HG02870 (cell line): ENCODE measurements at regions not wholly inside any gene's neighbourhood (a gene's known extent, or its start where the extent isn't known, plus 50 kb on each side); places are given as distances from the start of the nearest gene placed in this dataset.

Source experiments
- ATAC-seq: cut with Tn5 transposase; IDR thresholded peaks from one replicate; pipeline ENCODE4 v1.9.1; 2021; ENCODE audit warnings: mild to moderate bottlenecking, moderate library complexity; ENCODE audit not compliant: unreplicated experiment

DNA sequence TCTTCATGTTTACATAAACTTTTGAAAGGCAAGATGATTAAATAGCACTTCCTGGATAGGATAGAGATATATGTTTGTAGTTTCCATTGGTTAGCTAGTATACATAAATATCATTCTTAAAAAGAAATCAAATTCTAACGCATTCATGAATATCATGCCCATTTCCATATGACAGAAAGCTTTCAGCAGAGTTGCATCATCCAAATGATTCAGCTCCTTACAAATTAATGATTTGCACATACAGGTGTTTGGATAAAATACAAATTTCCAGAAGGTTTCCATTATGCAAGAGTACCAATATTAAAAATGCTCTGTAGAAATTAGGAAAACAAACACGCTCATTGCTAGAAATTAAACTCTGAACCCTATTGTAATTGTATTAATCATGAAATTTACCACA, 264.4 kb downstream of the FOXG1 start:
- no peak for ATAC-seq

GRCh38 chr14:29035134-29035533, 268.5 kb downstream of the FOXG1 start:
- ATAC-seq, result no peak

DNA sequence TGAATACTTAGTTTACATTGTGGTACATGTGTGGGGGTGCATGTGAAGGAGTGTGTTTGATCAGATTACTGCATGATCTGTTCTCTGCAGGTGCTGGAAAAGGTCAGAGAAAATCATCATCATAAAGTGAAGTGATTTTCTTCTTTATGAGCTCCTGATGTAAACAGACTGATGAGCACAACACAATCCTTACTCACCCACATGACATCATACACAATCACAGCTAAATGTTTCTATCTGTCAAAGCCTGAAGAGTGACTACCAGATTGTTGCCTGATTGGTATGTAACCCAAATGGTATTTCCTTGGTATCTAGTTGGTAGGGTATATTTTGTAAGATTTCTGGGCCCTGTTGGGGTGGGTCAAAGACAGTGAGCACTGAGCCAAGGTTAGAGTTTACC, 270.8 kb downstream of the FOXG1 start:
- no peak for ATAC-seq

DNA sequence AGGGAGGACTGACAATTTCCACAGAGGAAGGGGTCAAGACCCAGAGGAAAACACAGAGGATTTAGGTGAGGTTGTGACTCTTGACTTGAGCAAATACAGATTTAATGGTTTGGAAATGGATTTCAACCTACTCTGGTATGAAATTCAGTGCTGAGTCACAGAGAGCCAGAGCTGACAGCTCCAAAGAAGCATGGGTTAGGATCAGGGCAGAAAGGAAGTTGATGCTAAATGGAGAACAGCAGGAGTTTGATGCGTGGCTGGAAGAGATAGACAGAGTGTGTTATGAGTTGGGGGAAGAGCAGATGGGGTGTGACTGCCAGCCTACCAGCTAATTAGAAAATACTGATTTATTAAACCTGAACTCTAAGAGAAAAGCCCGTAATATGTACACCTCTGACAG, 272.6 kb downstream of the FOXG1 start:
- no peak for ATAC-seq

DNA sequence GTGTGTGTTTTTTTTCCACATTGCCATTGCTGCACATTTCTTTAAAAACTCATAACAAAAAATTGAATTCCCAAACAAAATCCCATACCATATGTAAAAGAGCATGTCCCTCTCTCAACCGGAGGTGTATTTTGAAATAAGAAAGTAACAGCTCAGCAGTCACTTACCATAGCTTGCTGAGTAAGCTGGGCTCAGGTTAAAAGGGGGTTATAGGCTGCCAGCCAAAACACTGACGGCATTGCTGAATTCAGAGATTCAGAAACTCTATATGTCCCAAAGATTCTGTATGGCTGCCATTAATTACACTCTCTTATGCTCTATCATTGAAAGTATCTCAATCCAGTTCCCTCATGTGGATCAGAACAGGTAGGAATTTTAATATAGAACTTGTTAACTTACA, 276.0 kb downstream of the FOXG1 start:
- ATAC-seq, result no peak

DNA sequence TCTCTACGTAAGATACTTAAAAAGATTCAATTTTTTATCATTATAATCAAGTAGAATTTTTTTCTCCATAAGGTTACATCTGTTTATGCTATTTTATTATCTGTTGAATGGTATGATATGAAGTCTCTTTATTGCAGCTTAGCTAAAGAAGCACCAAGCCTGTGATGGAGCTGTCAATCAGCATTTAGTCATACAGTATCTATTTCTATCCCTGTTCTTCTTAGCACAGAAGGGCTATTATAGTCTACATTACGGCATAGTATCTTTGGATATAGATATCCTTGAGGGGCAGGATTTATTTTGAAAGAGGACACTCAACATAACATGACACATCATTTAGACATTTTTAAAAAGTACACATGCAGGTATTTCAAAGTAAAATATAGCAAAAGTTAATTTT, 277.1 kb downstream of the FOXG1 start:
- no peak for ATAC-seq

DNA sequence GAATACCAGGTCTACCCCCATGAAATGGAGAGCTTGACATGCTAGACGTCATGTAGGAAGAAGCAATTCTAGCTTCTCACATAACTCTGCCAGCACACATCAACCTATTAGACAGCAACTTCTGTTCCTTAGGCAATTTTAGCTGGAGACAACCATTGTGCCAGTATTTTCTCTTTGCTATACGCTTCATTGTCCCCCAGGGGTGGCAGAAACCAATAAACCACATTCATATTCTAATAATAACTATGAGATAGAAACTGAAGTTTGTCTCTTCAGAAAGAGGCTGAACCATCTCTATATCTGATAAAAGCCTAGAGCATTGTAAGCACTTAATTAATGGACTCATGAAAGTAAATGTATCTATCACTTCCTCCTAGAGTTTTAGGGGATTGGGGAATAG, 278.6 kb downstream of the FOXG1 start:
- no peak for ATAC-seq

- ATAC-seq, result no peak
These were observed 287.5 kb downstream of the FOXG1 start for GRCh38 chr14:29054119-29054518.

GRCh38 chr14:29056041-29056566, 289.5 kb downstream of the FOXG1 start:
- no peak for ATAC-seq

GRCh38 chr14:29061702-29062101, 295.1 kb downstream of the FOXG1 start:
- ATAC-seq, result no peak

- no peak for ATAC-seq
These were observed 295.9 kb downstream of the FOXG1 start for GRCh38 chr14:29062466-29062865.

DNA sequence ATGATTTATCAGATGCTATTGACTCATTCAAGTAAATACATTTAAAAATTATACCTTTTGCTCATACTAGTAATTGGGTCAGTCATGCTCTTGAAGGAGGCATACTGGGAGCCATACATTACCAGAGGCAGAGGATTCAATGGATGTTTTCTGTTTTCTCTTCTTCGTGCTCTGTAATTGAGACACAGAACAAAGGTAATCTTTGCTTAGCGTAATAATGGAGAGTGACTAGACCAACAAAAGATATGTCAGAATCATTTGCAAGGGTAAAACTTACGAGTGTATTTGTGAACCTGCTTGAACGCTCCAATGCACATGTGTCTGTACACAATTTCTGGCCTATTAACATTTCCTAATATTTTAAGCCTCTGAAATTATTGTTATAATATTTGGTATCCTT, 296.4 kb downstream of the FOXG1 start:
- no peak for ATAC-seq

DNA sequence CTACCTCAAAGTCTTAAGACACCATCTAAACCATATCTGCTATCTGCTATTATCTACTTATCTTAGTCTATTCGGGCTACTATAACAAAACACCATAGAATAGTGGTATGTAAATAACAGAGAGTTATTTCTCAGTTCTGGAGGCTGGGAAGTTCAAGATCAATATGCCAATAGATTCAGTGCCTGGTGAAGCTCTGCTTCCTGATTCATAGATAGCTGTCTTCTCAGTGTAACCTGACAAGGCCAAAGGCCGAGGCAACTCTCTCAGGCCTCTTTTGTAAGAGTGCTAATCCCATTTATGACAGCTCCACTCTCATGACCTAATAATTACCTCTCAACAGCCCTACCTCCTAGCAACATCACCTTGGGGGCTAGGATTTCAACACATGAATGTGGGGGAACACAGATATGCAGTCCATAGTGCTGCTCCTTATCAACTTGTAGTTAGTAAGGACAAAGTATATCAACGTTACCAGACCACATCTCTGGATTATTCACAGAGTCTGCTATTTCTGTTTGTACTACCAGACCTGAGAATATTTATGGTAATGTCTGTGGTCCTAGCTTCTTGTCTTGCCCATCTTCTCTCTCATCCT, 297.8 kb downstream of the FOXG1 start:
- ATAC-seq, result no peak

DNA sequence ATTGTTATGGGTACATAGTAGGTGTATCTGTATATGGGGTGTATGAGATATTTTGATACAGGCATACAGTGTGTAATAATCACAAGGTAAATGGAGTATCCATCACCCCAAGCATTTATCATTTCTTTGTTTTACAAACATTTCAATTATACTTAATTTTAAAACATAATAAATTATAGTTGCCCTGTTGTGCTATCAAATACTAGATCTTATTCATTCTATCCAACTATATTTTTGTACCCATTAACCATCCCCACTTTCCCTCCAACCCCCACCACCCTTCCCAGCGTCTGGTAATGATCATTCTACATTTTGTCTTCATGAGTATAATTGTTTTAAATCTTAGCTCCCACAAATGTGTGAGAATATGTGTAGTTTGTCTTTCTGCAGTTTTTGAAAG, 302.6 kb downstream of the FOXG1 start:
- ATAC-seq, result no peak

DNA sequence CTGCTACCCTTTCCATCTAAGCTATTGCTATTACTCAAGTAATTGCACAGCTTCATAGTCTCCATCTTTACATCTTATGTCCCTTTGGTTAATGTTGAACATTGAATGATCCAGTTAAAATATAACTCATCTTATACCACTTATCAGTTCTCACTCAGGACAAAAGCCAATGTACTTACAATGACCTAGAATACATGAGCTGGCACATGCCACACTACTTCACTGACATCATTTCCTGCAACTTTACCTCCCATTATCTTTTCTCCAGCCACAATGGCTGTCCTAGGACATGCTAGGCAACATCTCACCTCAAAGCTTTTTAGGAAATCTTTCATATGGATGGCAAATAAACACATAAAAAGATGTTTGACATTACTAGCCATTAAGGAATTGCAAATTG, 309.2 kb downstream of the FOXG1 start:
- no peak for ATAC-seq

GRCh38 chr14:29077916-29078315, 311.3 kb downstream of the FOXG1 start:
- no peak for ATAC-seq

DNA sequence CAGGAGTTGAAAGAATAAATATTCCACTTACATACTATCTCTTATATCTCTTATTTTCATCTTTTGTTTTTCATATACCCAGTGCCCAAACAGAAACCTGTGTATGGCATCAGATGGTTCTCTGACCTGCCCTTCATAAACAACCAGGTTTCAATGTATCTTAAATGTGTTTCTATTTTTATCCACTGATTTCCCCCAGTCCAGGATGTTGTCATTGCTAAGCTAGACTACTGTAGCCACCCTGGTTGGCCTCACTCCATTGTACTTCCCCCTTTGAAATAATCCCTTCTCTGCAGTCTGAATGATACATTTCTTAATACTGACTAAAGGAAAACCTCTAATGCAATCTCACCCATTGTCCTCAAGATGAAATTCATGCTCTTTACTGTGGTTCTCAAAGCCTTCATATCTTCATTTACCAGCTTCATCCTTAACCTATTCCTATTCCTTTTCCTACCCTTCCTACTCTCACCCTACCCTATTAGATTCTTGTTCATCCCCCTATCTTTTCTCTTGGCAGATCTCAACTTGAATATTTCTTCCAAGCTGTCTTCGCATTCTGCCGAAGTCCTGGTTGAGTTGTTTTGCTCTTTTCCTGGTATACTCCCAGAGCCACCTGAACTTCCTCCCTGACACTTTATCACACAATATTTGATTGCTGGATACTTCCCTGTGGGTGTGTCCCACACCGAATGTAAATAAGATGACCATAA, 312.4 kb downstream of the FOXG1 start:
- no peak for ATAC-seq

DNA sequence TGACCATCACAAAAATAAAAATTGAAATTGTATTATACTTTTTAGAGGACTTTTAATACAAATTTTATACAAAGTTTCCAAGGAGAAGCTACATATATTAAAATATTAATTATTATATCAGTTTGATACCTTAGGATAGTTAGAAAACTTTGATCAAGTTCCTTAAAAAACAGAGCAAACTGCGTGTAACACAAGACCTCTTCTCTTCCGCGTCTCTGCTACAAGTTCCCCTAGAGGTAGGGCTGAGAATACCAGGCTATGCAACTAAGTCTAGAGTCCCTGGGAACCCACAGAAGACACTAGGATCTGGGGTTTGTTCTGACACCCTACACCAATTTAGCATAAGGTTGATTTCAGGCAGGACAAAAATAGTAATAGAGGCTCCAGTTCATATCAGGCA, 319.0 kb downstream of the FOXG1 start:
- ATAC-seq, result no peak

DNA sequence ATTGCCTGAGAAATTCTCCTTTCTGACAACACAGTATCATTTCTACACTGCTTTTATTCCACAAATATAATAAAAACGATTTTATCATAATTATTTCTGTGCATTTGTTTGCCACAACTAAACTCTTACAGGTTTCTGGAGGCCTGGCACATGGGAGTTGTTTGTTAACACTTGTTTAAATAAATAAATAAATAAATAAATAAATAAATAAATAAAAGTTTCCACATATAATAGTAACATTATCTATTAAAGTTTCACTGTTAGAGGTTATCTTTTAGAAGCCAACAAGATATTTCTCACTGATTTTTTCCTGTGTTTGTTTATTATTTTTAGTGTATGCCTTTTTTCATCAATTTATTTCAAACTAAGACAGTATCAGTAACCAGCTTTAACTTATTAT, 323.3 kb downstream of the FOXG1 start:
- no peak for ATAC-seq

DNA sequence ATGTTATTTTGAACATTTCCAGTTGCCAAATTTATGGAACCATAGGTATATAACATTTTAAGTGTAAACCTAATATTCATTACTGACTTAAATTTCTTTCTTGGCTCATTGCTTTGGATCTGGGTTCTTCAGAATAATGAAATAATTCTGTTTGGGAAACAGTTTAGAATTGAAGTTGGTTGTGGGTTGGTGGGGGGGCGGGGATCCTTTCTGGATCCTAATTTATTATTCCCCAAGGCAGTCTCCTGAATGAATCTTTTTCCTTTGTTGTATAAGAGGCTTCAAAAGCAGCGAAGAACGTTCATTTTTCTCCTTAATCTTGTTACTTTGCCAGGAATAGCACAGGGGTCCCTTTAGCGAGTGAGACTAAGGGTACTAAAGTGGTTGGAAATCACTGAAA, 325.5 kb downstream of the FOXG1 start:
- ATAC-seq, result no peak

DNA sequence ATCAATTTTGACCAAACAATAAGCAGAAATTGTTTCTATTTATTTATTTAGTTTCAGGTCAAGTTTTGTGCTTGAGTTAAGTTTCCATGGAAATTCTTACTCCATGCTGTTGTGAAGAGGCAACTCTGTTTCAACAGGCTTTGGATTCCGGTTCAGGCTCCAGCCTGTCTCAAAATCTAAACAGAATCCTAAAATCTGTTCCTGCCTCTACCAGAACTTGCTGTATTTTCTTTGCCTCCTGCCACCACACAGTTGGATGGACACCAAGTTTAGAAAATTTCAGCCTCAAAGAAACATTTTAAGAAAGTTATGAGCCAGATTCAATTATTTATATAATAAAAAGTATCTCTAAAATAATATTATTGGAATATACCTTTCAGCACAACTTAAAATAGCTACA, 330.9 kb downstream of the FOXG1 start:
- ATAC-seq, result no peak

- ATAC-seq, result no peak
These were observed 332.1 kb downstream of the FOXG1 start for GRCh38 chr14:29098656-29099055.

GRCh38 chr14:29102266-29102665, 335.7 kb downstream of the FOXG1 start:
- ATAC-seq, result no peak
